ENCODE measurements at regions not wholly inside any gene's neighbourhood (a gene's known extent, or its start where the extent isn't known, plus 50 kb on each side); places are given as distances from the start of the nearest gene placed in this dataset.

DNA sequence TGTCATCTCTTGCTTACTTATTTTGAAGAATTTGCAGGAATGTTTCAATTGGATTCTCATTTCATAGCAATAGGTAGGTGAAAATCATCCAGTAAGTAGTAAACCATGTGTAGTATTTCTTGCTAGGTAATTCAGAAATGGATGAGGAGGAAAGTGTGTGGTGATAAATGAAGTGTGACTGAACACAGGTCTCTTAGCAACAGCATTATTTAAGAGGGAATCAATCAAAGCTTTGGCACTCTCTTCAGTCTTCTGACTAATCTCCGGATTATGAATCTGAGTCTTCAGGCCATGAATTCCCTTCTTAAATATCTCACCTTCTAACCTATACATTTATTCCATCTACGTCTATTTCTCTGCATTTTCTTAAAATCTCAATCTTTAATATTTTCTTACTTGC is 55.8 kb upstream of the ARHGAP24 start:
- intact Hi-C loops (cut with micrococcal nuclease; ENCODE audit: unreplicated experiment) = loop anchor here (5.0 kb wide), 1 partner anchor 328 kb away; no protein-coding TSS in a partner anchor
- no peak for DNase-seq (ENCODE audit: low spot score)
- Histone ChIP-seq H3K4me1 (ENCODE audit: insufficient read depth, low read length, poor library complexity, severe bottlenecking) (no peaks in the 10 kb centered on the region), H3K36me3 (ENCODE audit: insufficient read depth, low read length, poor library complexity, severe bottlenecking) (no peaks in the 10 kb centered on the region), H3K4me3 (ENCODE audit: low read depth, low read length, poor library complexity, severe bottlenecking) (no peak overlapping the region), H3K27me3 (replicated peaks; ENCODE audit: insufficient read depth, low read depth, low read length, poor library complexity) (no peaks in the 10 kb centered on the region), H3K27ac (ENCODE audit: low read depth, low read length, poor library complexity, severe bottlenecking) (no peak overlapping the region), H3K9me3 (ENCODE audit: low read depth, low read length, poor library complexity, severe bottlenecking) (no peaks in the 10 kb centered on the region)
- BruUV-seq (replicated peaks) = no TSS peak
- CTCF ChIA-PET = no interaction called here
- no peak for TF ChIP-seq EZH2 (IDR thresholded peaks at IDR 0.05; ENCODE audit: borderline replicate concordance, low read depth, low read length, poor library complexity, severe bottlenecking)
- TF ChIP-seq, protein P1, sequence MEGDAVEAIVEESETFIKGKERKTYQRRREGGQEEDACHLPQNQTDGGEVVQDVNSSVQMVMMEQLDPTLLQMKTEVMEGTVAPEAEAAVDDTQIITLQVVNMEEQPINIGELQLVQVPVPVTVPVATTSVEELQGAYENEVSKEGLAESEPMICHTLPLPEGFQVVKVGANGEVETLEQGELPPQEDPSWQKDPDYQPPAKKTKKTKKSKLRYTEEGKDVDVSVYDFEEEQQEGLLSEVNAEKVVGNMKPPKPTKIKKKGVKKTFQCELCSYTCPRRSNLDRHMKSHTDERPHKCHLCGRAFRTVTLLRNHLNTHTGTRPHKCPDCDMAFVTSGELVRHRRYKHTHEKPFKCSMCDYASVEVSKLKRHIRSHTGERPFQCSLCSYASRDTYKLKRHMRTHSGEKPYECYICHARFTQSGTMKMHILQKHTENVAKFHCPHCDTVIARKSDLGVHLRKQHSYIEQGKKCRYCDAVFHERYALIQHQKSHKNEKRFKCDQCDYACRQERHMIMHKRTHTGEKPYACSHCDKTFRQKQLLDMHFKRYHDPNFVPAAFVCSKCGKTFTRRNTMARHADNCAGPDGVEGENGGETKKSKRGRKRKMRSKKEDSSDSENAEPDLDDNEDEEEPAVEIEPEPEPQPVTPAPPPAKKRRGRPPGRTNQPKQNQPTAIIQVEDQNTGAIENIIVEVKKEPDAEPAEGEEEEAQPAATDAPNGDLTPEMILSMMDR (conservative IDR thresholded peaks at IDR 0.05; ENCODE audit: low read depth, low read length) = no peak
- POLR2A ChIA-PET (ENCODE audit: low non-redundant PET) = no interaction called here

DNA sequence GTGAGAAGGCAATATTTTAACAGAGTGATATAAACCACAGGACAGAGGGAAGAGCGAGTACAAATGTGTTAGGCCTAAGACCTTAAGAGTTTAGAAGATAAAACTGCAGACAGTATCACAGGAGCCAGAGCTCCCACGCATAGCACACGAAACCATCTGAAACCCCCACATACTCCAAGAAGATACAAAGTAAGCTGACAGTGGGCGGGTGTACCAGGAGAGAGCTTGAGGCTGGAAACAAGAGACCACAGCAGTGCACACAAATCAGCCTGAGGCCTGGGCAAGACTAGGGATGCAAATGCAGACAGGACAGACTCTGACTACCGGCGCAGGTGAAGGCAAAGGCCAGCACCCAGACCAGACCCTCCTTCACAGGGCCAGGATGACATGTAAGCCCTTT is 54.1 kb upstream of the ARHGAP24 start:
- Histone ChIP-seq H3K27ac (ENCODE audit: low read depth, low read length, poor library complexity, severe bottlenecking) (no peak overlapping the region), H3K4me1 (ENCODE audit: insufficient read depth, low read length, poor library complexity, severe bottlenecking) (no peaks in the 10 kb centered on the region), H3K27me3 (replicated peaks; ENCODE audit: insufficient read depth, low read depth, low read length, poor library complexity) (no peaks in the 10 kb centered on the region), H3K9me3 (ENCODE audit: low read depth, low read length, poor library complexity, severe bottlenecking) (no peaks in the 10 kb centered on the region), H3K4me3 (ENCODE audit: low read depth, low read length, poor library complexity, severe bottlenecking) (no peak overlapping the region), H3K36me3 (ENCODE audit: insufficient read depth, low read length, poor library complexity, severe bottlenecking) (no peaks in the 10 kb centered on the region)
- no peak for TF ChIP-seq EZH2 (IDR thresholded peaks at IDR 0.05; ENCODE audit: borderline replicate concordance, low read depth, low read length, poor library complexity, severe bottlenecking)
- TF ChIP-seq, protein P1 (conservative IDR thresholded peaks at IDR 0.05; ENCODE audit: low read depth, low read length) = no peak
- no peak for DNase-seq (ENCODE audit: low spot score)
- intact Hi-C loops (cut with micrococcal nuclease; ENCODE audit: unreplicated experiment) = no loop called here
- CTCF ChIA-PET = no interaction called here
- POLR2A ChIA-PET (ENCODE audit: low non-redundant PET) = no interaction called here
- no TSS peak for BruUV-seq (replicated peaks)

DNA sequence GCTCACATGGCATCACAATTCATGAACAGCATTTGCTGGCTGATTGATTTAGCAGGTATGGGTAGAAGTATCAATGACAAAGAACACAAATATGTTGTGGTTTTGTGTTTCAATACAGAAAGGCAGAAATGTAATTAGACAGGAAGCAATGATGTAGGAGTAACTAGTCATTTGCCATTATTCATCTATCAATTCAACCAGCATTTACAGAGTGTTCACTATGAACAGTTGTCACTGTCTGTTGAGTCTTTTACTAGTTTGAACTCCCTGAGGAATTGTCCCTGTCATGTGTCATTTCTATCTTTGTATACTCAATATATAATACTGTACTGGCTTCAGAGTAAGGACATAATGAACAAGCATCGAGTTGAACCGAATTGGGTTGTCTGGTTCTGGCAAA is 51.5 kb upstream of the ARHGAP24 start:
- Histone ChIP-seq H3K4me3 (ENCODE audit: low read depth, low read length, poor library complexity, severe bottlenecking) (no peak overlapping the region), H3K9me3 (ENCODE audit: low read depth, low read length, poor library complexity, severe bottlenecking) (no peaks in the 10 kb centered on the region), H3K36me3 (ENCODE audit: insufficient read depth, low read length, poor library complexity, severe bottlenecking) (no peaks in the 10 kb centered on the region), H3K4me1 (ENCODE audit: insufficient read depth, low read length, poor library complexity, severe bottlenecking) (no peaks in the 10 kb centered on the region), H3K27me3 (replicated peaks; ENCODE audit: insufficient read depth, low read depth, low read length, poor library complexity) (no peaks in the 10 kb centered on the region), H3K27ac (ENCODE audit: low read depth, low read length, poor library complexity, severe bottlenecking) (no peak overlapping the region)
- no peak for TF ChIP-seq EZH2 (IDR thresholded peaks at IDR 0.05; ENCODE audit: borderline replicate concordance, low read depth, low read length, poor library complexity, severe bottlenecking)
- TF ChIP-seq, protein P1 (conservative IDR thresholded peaks at IDR 0.05; ENCODE audit: low read depth, low read length) = no peak
- CTCF ChIA-PET = no interaction called here
- POLR2A ChIA-PET (ENCODE audit: low non-redundant PET) = no interaction called here
- intact Hi-C loops (cut with micrococcal nuclease; ENCODE audit: unreplicated experiment) = no loop called here
- no peak for DNase-seq (ENCODE audit: low spot score)
- no TSS peak for BruUV-seq (replicated peaks)
